Right cardiac atrium (tissue), 5 donors: ENCODE measurements at regions not wholly inside any gene's neighbourhood (a gene's known extent, or its start where the extent isn't known, plus 50 kb on each side); places are given as distances from the start of the nearest gene placed in this dataset.

ENCODE experiments used
- ATAC-seq, 2 donors: fragments of 200-7000 bp; cut with Tn5 transposase; one replicate each; pipeline versions ENCODE4 v1.8.0 to v1.9.1; 2020; ENCODE audit warnings: moderate library complexity in 2 of 2, mild to moderate bottlenecking in 1 of 2
- DNase-seq, 3 donors: peaks; one replicate each; pipeline ENCODE4 v3.0.0-alpha.2; 2020
- H3K27ac ChIP-seq: one replicate; pipeline ENCODE4 v1.5.1; 2013; ENCODE audit warnings: mild to moderate bottlenecking, low read length, control low read depth, moderate library complexity
- H3K27me3 ChIP-seq: one replicate; pipeline ENCODE4 v1.6.1; 2013; ENCODE audit not compliant: control insufficient read depth, insufficient read depth
- H3K4me1 ChIP-seq: one replicate; pipeline ENCODE4 v1.6.1; 2013; ENCODE audit warnings: low read length; ENCODE audit not compliant: control insufficient read depth, insufficient read depth
- H3K4me3 ChIP-seq: one replicate; pipeline ENCODE4 v1.5.1; 2013; ENCODE audit warnings: low read length, control low read depth
- H3K9me3 ChIP-seq: one replicate; pipeline ENCODE4 v1.6.1; 2013; ENCODE audit warnings: low read length; ENCODE audit not compliant: control insufficient read depth
- WGBS: extraction: QIAGEN DNeasy Blood & Tissue Kit; methylation state at CpG from one replicate; pipeline ENCODE4 v1.1.7; 2013; 5-methylcytosine and 5-hydroxymethylcytosine counted together
- intact Hi-C, 4 donors: fragments of 100-400 bp; cut with DNase I; formaldehyde crosslinking; loops; one replicate each; pipeline versions ENCODE4 v1.11.0 to v1.14.0; 2022 to 2023
- donor health status: healthy with polysubstance abuse.
- donor health status: DM: no; HTN: yes; CAD: no.
- donor health status: DM: no; HTN: no; CAD: no.
- donor health status: DM: no; HTN: yes; CAD: no; lungs with severe emphysema.
- donor health status: DM: yes; HTN: yes; CAD: no.

DNA sequence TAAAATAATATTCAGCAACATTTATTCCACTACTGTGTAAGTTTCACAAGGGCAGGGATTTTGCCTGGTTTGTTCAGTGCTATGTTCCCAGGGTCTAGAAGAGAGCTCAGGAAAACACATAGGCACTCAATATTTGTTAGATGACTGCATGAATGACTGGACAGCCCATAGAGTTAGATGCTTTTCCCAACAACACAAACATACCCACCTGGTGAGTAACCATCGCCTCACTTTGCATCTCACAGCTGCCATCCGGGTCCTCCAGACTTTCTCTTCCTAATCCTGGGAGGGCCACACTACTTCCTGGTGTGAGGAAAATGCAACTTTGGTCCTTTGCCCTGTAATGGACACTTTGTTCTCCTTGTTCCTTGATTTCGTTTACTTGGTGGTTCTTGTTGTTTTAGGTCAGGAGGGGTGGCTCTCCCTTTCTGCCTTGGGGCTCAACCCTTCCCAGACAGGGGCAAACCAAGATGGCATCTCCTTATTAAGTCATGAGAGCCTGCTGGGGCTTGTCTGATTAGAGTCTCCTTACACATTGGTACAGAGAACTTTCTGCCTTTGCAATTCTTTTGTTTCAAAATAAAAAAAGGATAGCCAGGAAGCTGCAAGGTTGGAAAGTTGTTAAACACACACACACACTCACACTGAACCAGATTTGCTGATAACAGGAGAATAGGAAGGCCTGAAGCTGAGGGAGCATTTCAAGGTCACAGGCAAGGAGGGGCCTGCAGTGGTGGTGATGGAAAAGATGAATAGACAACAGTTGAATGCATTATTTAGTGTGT is 190.6 kb downstream of the MID1IP1 start:
- Histone ChIP-seq H3K4me3 (no peak overlapping the region), H3K27ac (no peak overlapping the region), H3K4me1 (no peaks in the 10 kb centered on the region), H3K27me3 (no peaks in the 10 kb centered on the region), H3K9me3 (no peaks in the 10 kb centered on the region)
- DNase-seq (no peak), ATAC-seq (peak in 1 of 2 donors; percentile 66)
- intact Hi-C loops, result no loop called here
- WGBS, result 79% methylated on average over 3 of the region's 3 CpGs

DNA sequence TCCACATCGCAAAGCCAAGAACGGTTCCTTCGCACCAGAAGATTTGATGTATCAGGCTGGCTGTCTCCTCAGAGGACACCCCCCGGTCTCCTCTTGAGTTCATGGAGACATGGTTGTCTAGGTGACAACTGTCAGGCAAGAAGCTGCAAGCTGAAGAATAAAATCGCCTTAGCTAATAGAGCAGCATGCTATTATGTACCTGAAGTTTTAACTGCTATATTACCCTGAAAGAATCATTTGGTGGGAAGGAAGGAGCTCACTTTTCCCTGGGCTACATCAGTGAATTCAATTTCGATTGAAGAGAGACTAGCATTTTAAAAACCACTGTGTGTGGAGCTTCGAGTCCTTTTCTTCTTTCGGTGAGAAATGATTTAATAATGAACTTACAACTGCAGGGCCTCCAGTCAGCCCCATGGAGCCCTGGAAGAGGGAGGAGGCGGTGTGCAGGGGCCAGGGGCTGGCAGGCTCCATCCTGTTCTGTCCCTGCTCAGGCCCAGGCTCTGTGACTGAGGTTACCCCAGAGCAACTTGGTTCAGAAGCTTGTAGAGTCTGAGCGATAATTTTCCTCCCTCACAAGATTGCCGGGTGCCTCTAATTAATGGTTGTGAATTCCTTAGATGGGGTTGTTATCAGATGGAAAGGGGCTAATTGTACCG is 191.3 kb downstream of the MID1IP1 start:
- WGBS, result 78% methylated on average over 12 of the region's 12 CpGs
- ATAC-seq, result peak in 1 of 2 donors; percentile 55
- Histone ChIP-seq H3K27ac (no peak overlapping the region), H3K4me3 (no peak overlapping the region), H3K27me3 (no peaks in the 10 kb centered on the region), H3K4me1 (no peaks in the 10 kb centered on the region), H3K9me3 (no peaks in the 10 kb centered on the region)
- DNase-seq, result no peak
- intact Hi-C loops, result no loop called here

DNA sequence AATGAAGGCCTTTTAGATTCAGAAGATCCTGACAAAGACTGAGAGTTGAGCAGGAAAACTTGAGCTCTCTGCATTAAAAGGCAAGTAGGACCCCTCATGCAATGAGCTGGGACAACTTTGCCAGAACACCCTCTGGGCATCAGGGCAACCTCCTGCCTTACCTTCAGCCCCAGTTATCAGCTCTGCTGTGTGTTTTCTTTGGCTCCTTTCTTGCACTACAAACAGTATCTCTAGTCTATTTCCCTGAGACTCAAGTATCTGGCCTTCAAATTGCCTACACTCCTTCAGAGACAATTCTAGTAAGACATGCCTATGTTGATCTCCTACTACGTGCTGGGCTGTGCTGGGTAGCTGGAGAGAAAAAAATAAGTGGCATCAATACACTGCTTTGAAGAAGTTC is 192.2 kb downstream of the MID1IP1 start:
- no peak for ATAC-seq
- intact Hi-C loops, result no loop called here
- Histone ChIP-seq H3K4me1 (no peaks in the 10 kb centered on the region), H3K4me3 (no peak overlapping the region), H3K27me3 (no peaks in the 10 kb centered on the region), H3K9me3 (no peaks in the 10 kb centered on the region), H3K27ac (no peak overlapping the region)
- no peak for DNase-seq
- 62% methylated on average over 1 of the region's 1 CpG for WGBS

DNA sequence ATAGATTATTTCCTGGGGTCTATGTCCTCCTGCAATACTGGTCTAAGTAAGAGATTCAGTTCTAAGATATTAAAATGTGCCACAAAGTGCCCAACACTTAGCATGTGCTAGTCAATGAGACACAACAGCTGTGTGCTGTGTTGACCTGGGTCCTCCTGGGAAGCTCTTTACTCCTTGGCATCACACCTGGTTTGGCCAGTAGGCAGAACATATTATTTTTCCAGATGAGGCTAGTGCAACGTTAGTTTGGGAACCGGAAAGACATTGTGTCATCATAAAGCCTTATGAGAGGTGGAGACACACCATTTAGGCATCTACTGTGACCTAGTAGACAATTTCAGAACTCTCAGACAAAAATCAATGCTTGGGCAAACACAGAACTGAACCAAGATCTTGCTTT is 197.8 kb downstream of the MID1IP1 start:
- Histone ChIP-seq H3K4me1 (no peaks in the 10 kb centered on the region), H3K27me3 (no peaks in the 10 kb centered on the region), H3K4me3 (no peak overlapping the region), H3K9me3 (no peaks in the 10 kb centered on the region), H3K27ac (no peak overlapping the region)
- no peak for DNase-seq
- no peak for ATAC-seq
- intact Hi-C loops, result no loop called here
- 73% methylated on average over 2 of the region's 2 CpGs for WGBS

DNA sequence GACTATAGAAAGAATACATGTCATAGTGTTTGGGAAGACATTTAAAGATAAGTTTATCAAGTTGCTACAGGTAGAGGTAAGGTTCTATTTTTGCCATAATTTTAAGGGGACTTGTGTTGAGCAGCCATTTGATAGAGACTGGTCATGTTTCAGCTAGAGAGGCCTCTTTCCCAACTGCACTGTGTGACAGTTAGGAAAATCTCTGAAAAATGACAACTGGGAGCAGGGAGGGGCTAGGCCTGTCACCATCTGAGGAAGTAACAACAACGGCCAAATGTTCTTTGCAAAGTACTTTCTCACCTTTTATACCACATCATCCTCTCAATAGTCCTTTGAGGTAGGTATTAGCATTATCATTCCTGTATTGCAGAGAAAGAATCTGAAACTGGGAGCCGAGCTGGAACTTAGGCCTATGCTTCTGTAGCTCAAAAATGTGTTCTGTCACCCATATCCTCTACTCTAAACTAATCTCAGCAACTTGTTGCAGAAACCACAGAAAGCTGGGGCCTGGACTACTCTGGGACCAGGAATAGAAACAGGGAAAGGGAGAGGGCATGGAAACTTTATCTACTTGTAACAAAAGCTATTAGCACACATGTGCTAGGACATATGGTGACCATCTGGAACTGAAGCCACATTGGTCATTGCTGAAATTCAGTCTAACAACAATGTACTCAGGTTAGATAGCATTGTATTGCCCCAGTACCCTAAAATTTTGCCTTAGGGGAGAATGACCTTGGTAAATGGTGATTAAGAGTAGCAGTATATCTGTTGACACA is 198.9 kb downstream of the MID1IP1 start:
- DNase-seq (no peak), ATAC-seq (no peak)
- no peaks in the 10 kb centered on the region for H3K4me1 ChIP-seq
- intact Hi-C loops, result loop anchor here in 1 of 4 donors (10.0 kb wide), 1 partner anchor 65 kb away; no protein-coding TSS in a partner anchor
- WGBS, result 52% methylated on average over 2 of the region's 2 CpGs
- H3K4me3 ChIP-seq, result no peak overlapping the region
- no peaks in the 10 kb centered on the region for H3K9me3 ChIP-seq
- no peak overlapping the region for H3K27ac ChIP-seq
- no peaks in the 10 kb centered on the region for H3K27me3 ChIP-seq

DNA sequence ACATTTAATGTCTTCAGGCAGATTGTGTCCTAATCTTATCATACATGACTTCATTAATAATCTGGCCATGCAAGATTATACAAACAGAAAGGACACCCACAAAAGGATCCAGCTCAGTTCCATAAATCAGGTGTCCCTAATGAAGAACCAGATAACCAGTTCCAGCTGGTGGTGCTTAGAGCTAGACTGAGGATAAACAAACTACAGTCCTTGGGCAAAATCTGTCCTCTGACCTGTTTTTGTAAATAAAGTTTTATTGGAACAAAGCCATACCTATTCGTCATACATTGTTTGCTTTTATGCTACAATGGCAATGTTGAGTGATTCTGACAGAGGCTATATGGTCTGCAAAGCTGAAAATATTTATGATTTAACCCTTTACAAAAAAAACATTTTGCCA is 199.5 kb downstream of the MID1IP1 start:
- 76% methylated on average over 1 of the region's 1 CpG for WGBS
- DNase-seq, result no peak
- Histone ChIP-seq H3K27me3 (no peaks in the 10 kb centered on the region), H3K4me3 (no peak overlapping the region), H3K4me1 (no peaks in the 10 kb centered on the region), H3K27ac (no peak overlapping the region), H3K9me3 (no peaks in the 10 kb centered on the region)
- intact Hi-C loops, result loop anchor here in 1 of 4 donors (10.0 kb wide), 1 partner anchor 64 kb away; no protein-coding TSS in a partner anchor
- no peak for ATAC-seq

DNA sequence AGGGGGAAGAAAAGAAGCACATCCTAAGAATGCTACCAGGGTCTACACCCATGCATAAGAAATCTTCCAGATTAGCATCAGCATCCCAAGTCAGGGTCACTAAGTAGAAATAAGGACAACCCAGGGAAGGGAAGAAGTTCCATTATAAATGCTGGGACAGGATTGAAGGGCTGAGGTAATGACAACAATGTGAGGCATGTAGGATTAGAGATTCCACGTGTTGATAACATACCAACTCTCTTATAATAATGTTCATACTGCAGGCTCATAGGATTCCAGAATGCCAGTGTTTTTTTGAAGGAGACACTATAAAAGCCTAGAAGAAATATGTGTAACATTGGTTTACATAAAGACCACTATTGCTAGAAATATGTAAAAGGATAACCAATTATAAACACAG is 201.2 kb downstream of the MID1IP1 start:
- ATAC-seq (no peak), DNase-seq (no peak)
- Histone ChIP-seq H3K4me1 (no peaks in the 10 kb centered on the region), H3K27me3 (no peaks in the 10 kb centered on the region), H3K9me3 (no peaks in the 10 kb centered on the region), H3K27ac (no peak overlapping the region), H3K4me3 (no peak overlapping the region)
- 61% methylated on average over 1 of the region's 1 CpG for WGBS
- intact Hi-C loops, result loop anchor here in 1 of 4 donors (10.0 kb wide), 1 partner anchor 62 kb away; no protein-coding TSS in a partner anchor

DNA sequence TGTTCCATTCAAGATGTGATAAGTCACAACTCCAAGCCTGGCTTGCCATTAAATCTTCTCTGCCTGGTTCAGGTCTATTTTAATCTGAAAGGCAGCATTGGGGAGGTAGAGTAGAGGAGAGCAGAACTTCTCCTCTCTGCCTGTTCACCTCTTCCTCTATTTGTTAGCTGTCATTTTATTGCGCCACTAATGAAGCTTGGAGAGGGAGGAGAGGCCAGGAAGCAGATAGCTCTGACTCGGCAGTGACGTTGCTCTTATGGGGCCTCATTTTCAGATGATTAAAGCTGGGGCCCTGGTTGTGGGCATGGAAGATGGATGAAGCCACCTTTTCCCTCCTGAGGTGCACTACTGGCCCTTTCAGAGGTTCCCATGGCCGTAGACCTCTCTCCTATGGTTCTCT is 207.3 kb downstream of the MID1IP1 start:
- Histone ChIP-seq H3K4me1 (no peaks in the 10 kb centered on the region), H3K9me3 (no peaks in the 10 kb centered on the region), H3K4me3 (no peak overlapping the region), H3K27ac (no peak overlapping the region), H3K27me3 (no peaks in the 10 kb centered on the region)
- 83% methylated on average over 4 of the region's 4 CpGs for WGBS
- DNase-seq (no peak), ATAC-seq (no peak)
- intact Hi-C loops, result loop anchor here in 1 of 4 donors (10.0 kb wide), 1 partner anchor 56 kb away; no protein-coding TSS in a partner anchor

DNA sequence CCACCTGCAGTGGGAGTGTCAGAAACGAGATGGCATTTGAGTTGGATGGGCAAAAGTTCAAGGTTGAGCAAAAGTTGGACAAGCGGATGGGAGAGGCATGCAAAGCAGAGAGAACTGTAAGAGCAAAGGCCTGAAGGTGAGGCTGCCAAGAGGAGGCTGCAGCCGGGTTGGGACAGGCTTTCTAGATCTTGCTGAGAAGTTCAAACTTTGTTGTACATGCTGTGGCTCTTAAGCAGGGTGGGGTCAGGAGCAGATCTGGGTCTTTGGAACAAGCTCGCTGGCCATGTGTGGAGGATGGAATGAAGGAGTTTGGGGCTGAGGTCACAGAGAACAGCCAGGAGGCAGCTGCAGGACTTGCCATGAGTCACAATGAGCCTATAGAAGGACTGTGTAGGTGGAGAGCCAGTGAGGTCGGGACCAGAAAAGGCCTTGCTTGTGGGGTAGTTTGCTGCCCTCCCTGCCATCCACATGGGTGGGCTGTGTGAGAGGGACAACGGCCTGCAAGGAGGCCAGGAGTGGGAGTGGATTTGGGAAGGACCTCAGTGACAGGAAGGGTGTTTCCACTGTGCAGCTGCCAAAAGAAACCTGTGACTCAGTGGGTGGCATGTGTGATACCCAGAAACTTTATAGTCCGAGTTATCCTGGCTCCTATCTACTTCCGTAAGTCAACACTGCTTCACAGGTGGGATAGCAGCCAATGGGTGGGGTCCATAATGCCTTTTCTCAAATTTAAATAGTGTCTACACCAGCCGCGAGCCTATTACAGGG is 210.4 kb downstream of the MID1IP1 start:
- peak in 2 of 3 donors; percentile 52 to 63 for DNase-seq

DNA sequence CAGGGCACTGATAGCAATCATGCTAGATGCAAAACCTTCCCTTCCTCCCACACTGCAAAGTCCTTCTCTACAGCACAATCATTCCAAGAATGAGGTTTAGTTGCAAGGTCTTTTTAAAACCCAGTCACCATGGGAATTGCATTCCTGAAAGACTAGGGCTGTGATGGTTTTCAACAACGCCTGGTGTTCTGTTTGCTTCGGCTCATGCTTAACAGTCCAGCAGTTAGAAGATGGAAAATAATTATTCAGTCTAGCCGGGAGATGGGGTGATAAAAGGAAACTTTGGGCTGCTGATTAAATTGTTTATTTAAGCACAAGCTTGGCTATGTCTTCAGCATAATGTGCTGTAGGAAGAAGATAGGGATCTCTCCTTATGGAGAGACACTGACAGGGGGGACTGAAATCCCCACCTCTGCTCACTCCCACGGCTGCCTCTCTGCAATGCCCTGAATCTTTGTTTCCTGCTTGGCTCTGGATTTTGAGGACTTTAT is 211.4 kb downstream of the MID1IP1 start:
- no peaks in the 10 kb centered on the region for H3K4me1 ChIP-seq
- WGBS, result 13% methylated on average over 4 of the region's 4 CpGs
- no peak for DNase-seq
- H3K4me3 ChIP-seq, result no peak overlapping the region
- H3K27me3 ChIP-seq, result no peaks in the 10 kb centered on the region
- peak; percentile 22 to 55 for ATAC-seq
- intact Hi-C loops, result no loop called here
- H3K9me3 ChIP-seq, result no peaks in the 10 kb centered on the region
- peak overlapping the region; percentile 37 for H3K27ac ChIP-seq

More for the DNA sequence above, 210.4 kb downstream of the MID1IP1 start:
- peak; percentile 76 to 95 for ATAC-seq
- Histone ChIP-seq H3K27ac (no peak overlapping the region), H3K4me3 (no peak overlapping the region), H3K9me3 (no peaks in the 10 kb centered on the region), H3K4me1 (no peaks in the 10 kb centered on the region), H3K27me3 (no peaks in the 10 kb centered on the region)
- 64% methylated on average over 10 of the region's 10 CpGs for WGBS
- intact Hi-C loops, result no loop called here
